OCI-LY7 (cell line): ENCODE measurements at regions not wholly inside any gene's neighbourhood (a gene's known extent, or its start where the extent isn't known, plus 50 kb on each side); places are given as distances from the start of the nearest gene placed in this dataset.

Experiments used
- BruUV-seq: library from RNA; stranded (reverse); fragments of 400-500 nt; replicated peaks from 2 replicates; lab custom pipeline; 2021; lab: Mats Ljungman, UMichigan
- CTCF ChIA-PET: fragments of 300-600 bp; sonication (Branson Sonifier 250); formaldehyde crosslinking; loops from one replicate; lab custom pipeline; 2022; ENCODE audit warnings: antibody characterized with exemption; ENCODE audit not compliant: unreplicated experiment; lab: Charles Lee
- POLR2A ChIA-PET: fragments of 300-600 bp; sonication (Branson Sonifier 250); formaldehyde crosslinking; loops from one replicate; lab custom pipeline; 2022; ENCODE audit warnings: antibody characterized with exemption; lab: Charles Lee
- DNase-seq: peaks from one replicate; pipeline ENCODE4 v3.0.0-alpha.2; 2015; ENCODE audit warnings: low spot score
- H2AFZ ChIP-seq: fragments of 200-600 bp; sonication (generic), shearing (Covaris generic); 2 replicates; pipeline ENCODE4 v1.6.1; 2014; ENCODE audit warnings: mild to moderate bottlenecking, antibody characterized with exemption, low read length, moderate library complexity
- H3K27ac ChIP-seq: fragments of 200-600 bp; sonication (generic); 2 replicates; pipeline ENCODE4 v1.5.1; 2014; ENCODE audit warnings: mixed run types, low read depth, mild to moderate bottlenecking, moderate library complexity, low read length, inconsistent platforms; ENCODE audit not compliant: poor library complexity, severe bottlenecking
- H3K36me3 ChIP-seq: fragments of 200-600 bp; sonication (generic); 2 replicates; pipeline ENCODE4 v1.6.1; 2014; ENCODE audit warnings: mild to moderate bottlenecking, antibody characterized with exemption, low read length, moderate library complexity, mixed read lengths; ENCODE audit not compliant: insufficient read depth
- H3K4me1 ChIP-seq: fragments of 200-600 bp; sonication (generic); 2 replicates; pipeline ENCODE4 v1.5.1; 2014; ENCODE audit warnings: mild to moderate bottlenecking, low read length; ENCODE audit not compliant: insufficient read depth, poor library complexity, severe bottlenecking
- H3K4me2 ChIP-seq: fragments of 200-600 bp; sonication (generic); 2 replicates; pipeline ENCODE4 v1.6.1; 2014; ENCODE audit warnings: mild to moderate bottlenecking, low read length
- H3K4me3 ChIP-seq: fragments of 200-600 bp; sonication (generic); 2 replicates; pipeline ENCODE4 v1.5.1; 2014; ENCODE audit warnings: mild to moderate bottlenecking, low read depth, low read length; ENCODE audit not compliant: poor library complexity, severe bottlenecking
- H3K79me2 ChIP-seq: fragments of 200-600 bp; sonication (generic); 2 replicates; pipeline ENCODE4 v1.6.1; 2016; ENCODE audit warnings: low read depth, mild to moderate bottlenecking, low read length, moderate library complexity, mixed read lengths; ENCODE audit not compliant: insufficient read depth
- H3K9me2 ChIP-seq: fragments of 200-600 bp; sonication (generic); 2 replicates; pipeline ENCODE4 v1.6.1; 2016; ENCODE audit warnings: mild to moderate bottlenecking, low read length, mixed read lengths; ENCODE audit not compliant: insufficient read depth
- H3K9me3 ChIP-seq: fragments of 200-600 bp; sonication (generic); 2 replicates; pipeline ENCODE4 v1.6.1; 2014; ENCODE audit warnings: mild to moderate bottlenecking, mixed run types, low read length, mixed read lengths
- H4K20me1 ChIP-seq: fragments of 200-600 bp; sonication (generic); 2 replicates; pipeline ENCODE4 v1.6.1; 2014; ENCODE audit warnings: mild to moderate bottlenecking, antibody characterized with exemption, low read length, moderate library complexity, mixed read lengths; ENCODE audit not compliant: insufficient read depth
- CTCF ChIP-seq: fragments of 200-600 bp; sonication (generic); conservative IDR thresholded peaks from 2 replicates; pipeline ENCODE4 v1.5.1; 2014; ENCODE audit warnings: mild to moderate bottlenecking, antibody characterized with exemption, low read length, moderate library complexity, mixed read lengths
- EZH2phosphoT487 ChIP-seq: fragments of 200-600 bp; sonication (generic); IDR thresholded peaks from 2 replicates; pipeline ENCODE4 v1.6.1; 2018; ENCODE audit warnings: low read depth, borderline replicate concordance, mild to moderate bottlenecking, mixed run types, antibody characterized with exemption, low read length, moderate library complexity, mixed read lengths
- intact Hi-C: fragments of 100-400 bp; cut with micrococcal nuclease; formaldehyde crosslinking; loops from one replicate; pipeline ENCODE4 v1.10.0; 2022; ENCODE audit not compliant: unreplicated experiment

GRCh38 chr16:85267414-85267945, 155.2 kb upstream of the CIBAR2 start:
- Histone ChIP-seq H3K4me2 (no peak overlapping the region), H3K36me3 (no peaks in the 10 kb centered on the region), H3K9me3 (no peaks in the 10 kb centered on the region), H2AFZ (no peak overlapping the region), H4K20me1 (no peaks in the 10 kb centered on the region), H3K4me1 (peaks cover 6% of the 10 kb centered on the region), H3K9me2 (no peaks in the 10 kb centered on the region), H3K4me3 (no peak overlapping the region), H3K79me2 (no peaks in the 10 kb centered on the region), H3K27ac (no peak overlapping the region)
- intact Hi-C loops = no loop called here
- DNase-seq = no peak
- ChIA-PET CTCF (no interaction called here), POLR2A (interaction anchor here (0.8 kb wide), 1 partner anchor 11 kb away, joined by 3 read pairs; no protein-coding TSS in a partner anchor)
- no TSS peak for BruUV-seq
- no peak for TF ChIP-seq EZH2phosphoT487
- TF ChIP-seq CTCF = no peak

DNA sequence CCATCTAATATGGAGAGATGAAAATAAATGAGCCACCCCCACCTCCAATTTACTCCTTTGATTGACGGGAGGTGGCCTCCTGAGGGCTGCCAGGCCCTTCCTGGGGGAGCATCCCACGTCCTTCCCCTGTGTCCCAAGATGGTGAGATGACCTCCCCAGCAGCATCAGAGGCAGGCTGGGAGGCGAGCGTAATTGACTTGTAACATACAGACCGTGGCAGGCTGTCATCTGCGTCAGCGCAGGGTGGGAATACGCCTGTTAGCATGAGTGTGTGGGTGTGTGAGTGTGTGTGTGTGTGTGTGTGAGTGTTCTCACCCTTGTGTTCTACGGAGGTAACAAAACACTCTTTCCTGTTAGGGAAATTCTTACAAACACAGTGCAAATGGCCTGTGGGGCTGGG, 156.9 kb upstream of the CIBAR2 start:
- intact Hi-C loops = no loop called here
- Histone ChIP-seq H3K9me2 (no peaks in the 10 kb centered on the region), H4K20me1 (no peaks in the 10 kb centered on the region), H3K4me3 (no peak overlapping the region), H3K9me3 (no peaks in the 10 kb centered on the region), H3K4me1 (no peaks in the 10 kb centered on the region), H3K79me2 (no peaks in the 10 kb centered on the region), H3K36me3 (no peaks in the 10 kb centered on the region), H3K4me2 (no peak overlapping the region), H3K27ac (no peak overlapping the region), H2AFZ (no peak overlapping the region)
- CTCF ChIA-PET = no interaction called here
- POLR2A ChIA-PET = no interaction called here
- DNase-seq = no peak
- TF ChIP-seq EZH2phosphoT487 (no peak), CTCF (no peak)
- no TSS peak for BruUV-seq

DNA sequence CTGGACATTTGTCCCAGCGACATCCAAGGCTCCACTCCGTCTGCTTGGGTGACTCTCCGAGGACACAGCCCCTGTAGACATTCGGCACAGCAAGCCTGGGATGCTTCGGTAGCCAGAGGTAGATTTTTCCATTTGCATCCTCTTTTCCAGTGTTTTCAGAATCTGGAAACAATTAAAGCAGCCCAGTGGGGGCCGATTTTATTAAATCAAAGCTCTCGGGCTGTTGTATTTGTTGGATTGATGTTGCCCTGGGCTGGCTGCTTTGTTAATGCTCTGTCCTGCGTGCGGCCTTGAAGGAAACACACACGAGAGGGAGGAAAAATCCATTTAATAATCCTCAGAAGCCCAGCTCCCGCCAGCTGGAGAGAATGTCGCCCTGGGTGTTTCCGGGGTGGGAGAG, 158.1 kb upstream of the CIBAR2 start:
- Histone ChIP-seq H3K9me3 (no peaks in the 10 kb centered on the region), H4K20me1 (no peaks in the 10 kb centered on the region), H3K4me2 (no peak overlapping the region), H3K9me2 (no peaks in the 10 kb centered on the region), H3K27ac (no peak overlapping the region), H2AFZ (no peak overlapping the region), H3K79me2 (no peaks in the 10 kb centered on the region), H3K36me3 (no peaks in the 10 kb centered on the region), H3K4me3 (no peak overlapping the region), H3K4me1 (no peaks in the 10 kb centered on the region)
- ChIA-PET CTCF (no interaction called here), POLR2A (no interaction called here)
- TF ChIP-seq CTCF (no peak), EZH2phosphoT487 (no peak)
- BruUV-seq = no TSS peak
- intact Hi-C loops = no loop called here
- DNase-seq = no peak
